Tibial artery (tissue), 4 donors: ENCODE measurements at regions not wholly inside any gene's neighbourhood (a gene's known extent, or its start where the extent isn't known, plus 50 kb on each side); places are given as distances from the start of the nearest gene placed in this dataset.

ENCODE experiments used
- DNase-seq, 2 donors: peaks; one replicate each; pipeline ENCODE4 v3.0.0-alpha.2; 2019
- H3K27ac ChIP-seq, 2 donors: fragments of 200-600 bp; sonication (generic) in 1 of 2; 1 replicate in 1 of 2; 2 replicates in 1 of 2; pipeline ENCODE4 v1.5.1; 2018 to 2019; ENCODE audit warnings: mild to moderate bottlenecking in 1 of 2
- H3K27me3 ChIP-seq, 2 donors: fragments of 200-600 bp; sonication (generic) in 1 of 2; one replicate each; pipeline versions ENCODE4 v1.5.1 to v1.6.0; 2016 to 2019
- H3K36me3 ChIP-seq, 3 donors: fragments of 200-600 bp; sonication (generic) in 2 of 3; one replicate each; pipeline ENCODE4 v1.5.1; 2016 to 2019; ENCODE audit warnings: mild to moderate bottlenecking in 2 of 3
- H3K4me1 ChIP-seq, 4 donors: fragments of 200-600 bp; sonication (generic) in 2 of 4; 1 replicate in 3 of 4; 2 replicates in 1 of 4; pipeline ENCODE4 v1.5.1; 2016 to 2019
- H3K4me3 ChIP-seq, 2 donors: fragments of 200-600 bp; sonication (generic) in 1 of 2; 1 replicate in 1 of 2; 2 replicates in 1 of 2; pipeline ENCODE4 v1.5.1; 2018 to 2019; ENCODE audit warnings: mild to moderate bottlenecking in 2 of 2
- H3K9me3 ChIP-seq, 3 donors: fragments of 200-600 bp; sonication (generic) in 1 of 3; one replicate each; pipeline ENCODE4 v1.5.1; 2016 to 2019
- CTCF ChIP-seq, 2 experiments: fragments of 200-600 bp in 1 of 2; fragments of 450-650 bp in 1 of 2; IDR thresholded peaks; one replicate each; pipeline ENCODE4 v1.5.1; 2017 to 2019; ENCODE audit warnings: antibody characterized with exemption in 2 of 2, mild to moderate bottlenecking in 1 of 2, moderate library complexity in 1 of 2
- intact Hi-C: fragments of 100-400 bp; cut with DNase I; formaldehyde crosslinking; loops from one replicate; pipeline ENCODE4 v1.15.0; 2023; ENCODE audit warnings: low total_unique reads

GRCh38 chr5:144089401-144090021, 80.9 kb downstream of the YIPF5 start:
- TF ChIP-seq CTCF (IDR thresholded peaks at IDR 0.05) = no peak
- Histone ChIP-seq H3K4me3 (no peak overlapping the region), H3K27ac (no peak overlapping the region), H3K27me3 (no peaks in the 10 kb centered on the region), H3K9me3 (no peaks in the 10 kb centered on the region), H3K4me1 (peaks cover 0 to 8% (median 4%) of the 10 kb centered on the region in 4 donors), H3K36me3 (no peaks in the 10 kb centered on the region)
- intact Hi-C loops = no loop called here
- DNase-seq = no peak

DNA sequence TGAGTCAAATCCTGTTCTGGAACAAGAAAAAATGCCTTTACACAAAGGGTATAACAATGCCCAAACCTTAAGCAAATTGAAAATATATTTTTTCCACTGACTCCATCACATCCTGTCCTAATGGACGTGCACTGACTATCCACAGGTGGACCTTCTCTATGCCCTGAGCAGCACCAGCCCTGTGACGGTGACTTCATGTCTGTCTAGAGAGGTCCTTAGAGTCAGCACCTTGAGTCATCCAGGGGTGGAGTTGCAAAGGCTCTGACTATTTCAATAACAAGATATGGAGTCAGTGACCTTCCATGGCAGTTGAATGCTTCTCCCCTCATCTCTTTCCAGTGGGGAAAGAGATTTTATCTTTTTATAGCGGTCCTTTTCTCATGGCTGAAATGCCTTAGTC, 78.0 kb downstream of the YIPF5 start:
- intact Hi-C loops = no loop called here
- TF ChIP-seq CTCF (IDR thresholded peaks at IDR 0.05) = no peak
- no peak for DNase-seq

DNA sequence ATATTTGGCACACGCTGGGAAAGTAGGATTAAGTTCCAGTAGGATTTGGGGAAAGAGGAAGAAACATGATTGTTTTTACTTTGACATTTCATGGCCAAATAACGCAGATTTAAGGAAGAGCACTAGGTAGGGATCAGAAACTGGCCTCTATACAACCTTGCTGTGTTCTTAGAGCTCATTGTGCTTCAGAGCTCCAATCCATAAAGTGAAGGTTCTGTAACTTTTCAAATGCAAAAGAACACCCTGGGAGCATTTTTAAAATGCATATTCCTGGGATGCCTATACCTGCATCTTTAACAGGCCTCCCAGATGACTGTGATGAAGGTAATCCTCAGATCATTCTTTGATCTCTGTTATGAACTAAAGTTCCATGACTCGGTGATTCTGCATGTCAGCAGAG, 77.1 kb downstream of the YIPF5 start:
- TF ChIP-seq CTCF (IDR thresholded peaks at IDR 0.05) = no peak
- no peak overlapping the region for H3K27ac ChIP-seq
- intact Hi-C loops = no loop called here
- no peaks in the 10 kb centered on the region for H3K36me3 ChIP-seq
- no peaks in the 10 kb centered on the region for H3K27me3 ChIP-seq
- no peak overlapping the region for H3K4me3 ChIP-seq
- DNase-seq = no peak
- peaks cover 0 to 6% (median 0%) of the 10 kb centered on the region in 3 donors for H3K9me3 ChIP-seq
- peaks cover 0 to 8% (median 4%) of the 10 kb centered on the region in 4 donors for H3K4me1 ChIP-seq

More for the DNA sequence above, 78.0 kb downstream of the YIPF5 start:
- Histone ChIP-seq H3K27ac (no peak overlapping the region), H3K4me1 (peaks cover 0 to 8% (median 4%) of the 10 kb centered on the region in 4 donors), H3K36me3 (no peaks in the 10 kb centered on the region), H3K27me3 (no peaks in the 10 kb centered on the region), H3K9me3 (peaks cover 0 to 6% (median 0%) of the 10 kb centered on the region in 3 donors), H3K4me3 (no peak overlapping the region)

GRCh38 chr5:144093868-144094267, 76.6 kb downstream of the YIPF5 start:
- Histone ChIP-seq H3K27me3 (no peaks in the 10 kb centered on the region), H3K4me3 (no peak overlapping the region), H3K36me3 (no peaks in the 10 kb centered on the region), H3K27ac (no peak overlapping the region), H3K4me1 (peaks cover 0 to 8% (median 3%) of the 10 kb centered on the region in 4 donors), H3K9me3 (peaks cover 0 to 6% (median 0%) of the 10 kb centered on the region in 3 donors)
- intact Hi-C loops = no loop called here
- DNase-seq = no peak
- no peak for TF ChIP-seq CTCF (IDR thresholded peaks at IDR 0.05)

- Histone ChIP-seq H3K27ac (no peak overlapping the region), H3K27me3 (no peaks in the 10 kb centered on the region), H3K9me3 (peaks cover 0 to 2% (median 0%) of the 10 kb centered on the region in 3 donors), H3K4me1 (no peaks in the 10 kb centered on the region), H3K36me3 (no peaks in the 10 kb centered on the region), H3K4me3 (no peak overlapping the region)
- no peak for DNase-seq
- intact Hi-C loops = no loop called here
- no peak for TF ChIP-seq CTCF (IDR thresholded peaks at IDR 0.05)
Observed at GRCh38 chr5:144100702-144101101, 69.8 kb downstream of the YIPF5 start.
